Activated CD4-positive, alpha-beta T cell treated with anti-CD3 and anti-CD28 coated beads, Interleukin-2, amount 50 U/mL, for 48 hours (primary cell): ENCODE measurements at regions not wholly inside any gene's neighbourhood (a gene's known extent, or its start where the extent isn't known, plus 50 kb on each side); places are given as distances from the start of the nearest gene placed in this dataset.

ENCODE experiments used
- DNase-seq, 2 experiments: peaks; one replicate each; pipeline ENCODE4 v3.0.0-alpha.2; 2020

- no peak for DNase-seq
These were observed 199.2 kb upstream of the PMEPA1 start for GRCh38 chr20:57908704-57909630.

- DNase-seq = no peak
These were observed 198.4 kb upstream of the PMEPA1 start for GRCh38 chr20:57908226-57908625.

GRCh38 chr20:57907131-57908000 is 197.6 kb upstream of the PMEPA1 start:
- no peak for DNase-seq

GRCh38 chr20:57905448-57905847 is 195.6 kb upstream of the PMEPA1 start:
- DNase-seq = no peak

GRCh38 chr20:57904314-57905105 is 194.7 kb upstream of the PMEPA1 start:
- no peak for DNase-seq

- no peak for DNase-seq
These were observed 192.7 kb upstream of the PMEPA1 start for GRCh38 chr20:57902473-57902872.

GRCh38 chr20:57901526-57901925 is 191.7 kb upstream of the PMEPA1 start:
- DNase-seq = no peak

- DNase-seq = no peak
These were observed 190.6 kb upstream of the PMEPA1 start for GRCh38 chr20:57900226-57900905.

GRCh38 chr20:57899554-57899953 is 189.7 kb upstream of the PMEPA1 start:
- no peak for DNase-seq

- no peak for DNase-seq
These were observed 188.5 kb upstream of the PMEPA1 start for GRCh38 chr20:57898332-57898731.

- DNase-seq = no peak
These were observed 188.1 kb upstream of the PMEPA1 start for GRCh38 chr20:57897891-57898290.

- DNase-seq = no peak
These were observed 187.5 kb upstream of the PMEPA1 start for GRCh38 chr20:57897156-57897874.

GRCh38 chr20:57896563-57896962 is 186.7 kb upstream of the PMEPA1 start:
- DNase-seq = no peak

GRCh38 chr20:57896017-57896416 is 186.2 kb upstream of the PMEPA1 start:
- DNase-seq = no peak

GRCh38 chr20:57895161-57895855 is 185.5 kb upstream of the PMEPA1 start:
- DNase-seq = no peak

- no peak for DNase-seq
These were observed 184.7 kb upstream of the PMEPA1 start for GRCh38 chr20:57894522-57894921.

GRCh38 chr20:57894096-57894495 is 184.3 kb upstream of the PMEPA1 start:
- no peak for DNase-seq

- DNase-seq = no peak
These were observed 183.7 kb upstream of the PMEPA1 start for GRCh38 chr20:57893366-57893999.

GRCh38 chr20:57892471-57892870 is 182.7 kb upstream of the PMEPA1 start:
- DNase-seq = no peak

- DNase-seq = no peak
These were observed 181.2 kb upstream of the PMEPA1 start for GRCh38 chr20:57891014-57891413.
